ENCODE measurements at regions not wholly inside any gene's neighbourhood (a gene's known extent, or its start where the extent isn't known, plus 50 kb on each side); places are given as distances from the start of the nearest gene placed in this dataset.
"Not testable (repeated sequence)": the region's sequence is repeated elsewhere in the genome, so short reads cannot be mapped to it uniquely, and the experiment has no call there.

DNA sequence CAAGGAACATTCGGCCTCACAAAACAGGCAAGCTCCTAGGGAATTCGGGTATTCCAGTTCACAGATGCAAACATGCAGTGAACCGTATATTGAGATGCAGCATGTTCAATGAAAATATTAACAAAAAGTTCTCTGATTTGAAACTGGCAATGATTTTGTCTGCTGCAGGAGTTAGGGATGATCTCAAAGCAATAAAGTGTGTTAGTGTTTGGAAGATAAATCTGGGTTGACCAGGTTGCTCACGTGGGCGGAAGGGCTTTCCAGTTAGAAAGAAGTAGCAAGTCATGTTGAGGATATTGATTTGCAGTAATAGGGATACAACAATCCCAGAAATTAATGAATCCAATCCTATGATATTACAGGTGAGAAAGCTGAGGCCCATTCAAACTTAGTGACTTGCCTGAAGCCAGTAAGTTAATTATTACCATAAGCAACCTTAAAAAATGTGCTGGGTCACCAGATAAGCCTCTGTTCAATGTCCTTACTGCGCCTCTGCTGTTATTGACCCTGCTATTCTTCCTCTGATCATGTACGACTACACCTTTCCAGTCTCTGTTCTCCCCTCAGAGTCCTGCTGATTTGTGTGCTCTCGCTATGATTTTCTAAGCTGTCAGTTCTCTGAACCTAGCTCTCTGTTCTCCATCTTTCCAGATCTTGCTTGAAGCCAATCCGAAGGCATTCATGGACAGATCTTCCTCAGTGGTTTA is 370.8 kb downstream of the DSEL start:
- FAIRE-seq, result no peak
- no peak for DNase-seq (ENCODE audit: insufficient read length, low spot score)

DNA sequence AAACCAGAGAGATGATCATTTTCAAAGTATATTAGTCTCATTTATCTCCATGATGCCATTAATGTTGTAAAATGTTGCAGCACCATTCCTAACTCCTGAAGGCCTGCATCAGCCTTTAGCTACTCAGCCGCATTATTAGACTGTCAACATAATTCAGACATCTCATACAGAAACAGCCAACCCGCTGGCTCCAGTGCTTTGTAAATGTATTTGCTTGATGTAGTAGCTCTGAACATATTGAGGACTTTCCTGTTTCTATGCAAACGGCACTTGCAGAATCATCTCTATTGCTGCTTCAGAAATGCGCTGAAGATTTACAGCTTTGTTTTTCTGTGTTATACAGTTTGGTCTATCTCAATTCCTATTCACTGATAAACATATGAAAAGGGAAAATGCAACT is 372.2 kb downstream of the DSEL start:
- DNase-seq (ENCODE audit: insufficient read length, low spot score), result no peak
- FAIRE-seq, result no peak

DNA sequence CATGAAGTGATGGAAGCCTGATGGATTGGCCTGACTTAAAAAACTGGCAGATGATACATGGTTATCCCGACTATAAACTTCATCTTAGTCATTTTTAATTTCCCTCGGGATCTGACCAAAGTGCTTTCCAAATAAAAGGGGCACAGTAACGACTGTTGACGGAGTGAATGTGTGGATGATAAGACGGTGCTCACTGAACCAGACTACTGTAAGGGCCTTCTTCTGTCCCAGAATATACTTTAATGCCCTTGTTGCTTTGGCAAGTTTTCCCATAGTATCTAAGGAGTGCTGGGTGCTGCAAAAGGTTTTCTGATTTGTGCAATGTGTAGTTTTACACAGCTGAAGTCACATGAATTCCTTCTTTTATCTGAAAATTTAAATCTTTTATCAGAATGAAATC is 373.5 kb downstream of the DSEL start:
- no peak for FAIRE-seq
- no peak for DNase-seq (ENCODE audit: insufficient read length, low spot score)

DNA sequence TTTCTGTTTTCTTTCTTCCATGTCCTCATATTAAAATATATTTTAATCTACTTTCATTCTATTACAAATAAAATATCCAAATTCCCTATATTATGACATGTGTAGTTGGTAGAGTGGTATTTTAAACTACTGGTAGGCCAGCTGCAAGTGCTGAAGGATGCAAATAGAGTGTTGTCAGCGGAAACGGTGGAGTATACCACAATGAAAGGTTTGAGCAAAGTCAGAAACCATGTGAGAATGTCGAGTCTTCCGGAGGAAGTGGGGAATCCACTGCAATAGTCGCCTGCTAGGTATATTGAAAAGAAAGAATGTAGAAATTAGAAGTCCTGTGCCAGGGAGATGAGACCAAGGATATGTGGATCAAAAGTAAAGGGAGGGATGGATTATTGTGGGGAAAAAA is 373.9 kb downstream of the DSEL start:
- no peak for DNase-seq (ENCODE audit: insufficient read length, low spot score)
- no peak for FAIRE-seq

DNA sequence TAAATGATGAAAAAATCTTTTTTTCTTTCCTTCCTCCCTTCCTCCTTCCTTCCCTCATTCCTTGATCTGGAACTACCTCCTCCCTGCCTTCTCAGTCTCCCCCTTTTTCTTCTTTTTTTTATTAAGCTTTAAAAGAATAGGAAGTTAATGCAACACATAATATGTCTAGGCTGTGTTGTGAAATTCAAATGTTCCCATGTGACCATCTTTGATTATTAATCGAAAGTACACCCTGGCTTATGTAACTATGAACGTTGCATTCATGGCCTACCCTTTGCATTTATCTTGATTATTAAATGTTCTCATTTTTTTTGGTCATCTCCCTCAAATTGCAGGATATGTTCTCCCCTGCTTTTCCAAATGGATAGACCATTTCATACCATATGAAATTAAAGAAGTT is 376.0 kb downstream of the DSEL start:
- DNase-seq (ENCODE audit: insufficient read length, low spot score) (no peak), FAIRE-seq (no peak)

DNA sequence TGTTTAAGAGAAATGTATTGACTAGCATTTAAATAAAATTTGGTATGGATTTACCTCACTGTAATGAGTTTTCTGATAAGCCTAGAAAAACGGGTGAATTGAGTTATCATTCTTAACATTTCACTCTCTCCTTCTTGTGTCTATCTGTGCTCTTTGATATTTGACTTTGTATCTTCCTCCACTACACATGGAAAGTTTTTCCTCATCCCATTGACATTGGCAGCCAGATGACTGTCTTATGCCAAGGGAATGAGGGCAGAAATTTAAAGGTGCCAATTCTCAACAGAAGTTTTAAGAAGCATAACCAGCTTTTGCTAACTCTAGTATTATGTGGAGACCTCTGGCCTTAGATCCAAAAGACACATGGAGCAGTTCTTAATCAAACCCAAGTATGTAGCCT is 376.6 kb downstream of the DSEL start:
- no peak for DNase-seq (ENCODE audit: insufficient read length, low spot score)

DNA sequence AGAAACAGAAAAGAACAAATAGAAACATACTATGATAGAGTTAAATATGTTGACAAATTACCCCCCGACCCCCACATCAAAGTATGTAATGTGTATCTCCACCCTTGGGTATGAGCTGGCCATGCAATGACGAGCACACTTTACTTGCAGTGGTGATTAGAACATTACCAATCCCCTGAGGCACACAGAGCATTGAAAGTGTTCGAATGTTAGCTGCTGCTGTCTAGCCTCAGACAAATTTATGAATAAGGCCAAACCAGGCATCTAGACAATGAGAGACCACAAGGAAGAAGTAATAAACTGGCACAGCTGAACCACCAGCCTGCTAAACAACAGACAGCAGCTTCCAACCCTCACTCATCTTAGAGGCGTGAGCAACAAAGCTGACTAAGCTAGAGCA is 380.5 kb downstream of the DSEL start:
- FAIRE-seq, result no peak
- no peak for DNase-seq (ENCODE audit: insufficient read length, low spot score)

More for the DNA sequence above, 376.6 kb downstream of the DSEL start:
- no peak for FAIRE-seq

DNA sequence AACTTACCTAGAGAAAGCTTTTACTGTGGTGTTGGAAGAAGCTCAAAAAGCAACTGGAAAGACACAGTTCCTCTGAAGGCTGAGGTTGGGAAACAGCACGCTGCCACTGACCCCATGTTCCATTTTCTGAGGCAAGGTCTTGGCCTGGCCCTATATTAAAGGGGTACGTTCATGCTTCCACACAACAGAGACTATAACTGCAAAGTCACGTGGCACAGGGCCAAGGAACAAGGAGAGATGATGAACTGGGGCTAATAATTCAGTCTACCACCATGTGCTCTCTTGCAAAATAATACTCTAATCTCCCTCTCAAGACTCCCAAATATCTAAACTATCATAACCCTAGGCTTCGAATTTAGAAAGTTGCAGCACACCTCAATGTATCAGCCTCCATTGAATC is 381.6 kb downstream of the DSEL start:
- no peak for DNase-seq (ENCODE audit: insufficient read length, low spot score)
- no peak for FAIRE-seq

DNA sequence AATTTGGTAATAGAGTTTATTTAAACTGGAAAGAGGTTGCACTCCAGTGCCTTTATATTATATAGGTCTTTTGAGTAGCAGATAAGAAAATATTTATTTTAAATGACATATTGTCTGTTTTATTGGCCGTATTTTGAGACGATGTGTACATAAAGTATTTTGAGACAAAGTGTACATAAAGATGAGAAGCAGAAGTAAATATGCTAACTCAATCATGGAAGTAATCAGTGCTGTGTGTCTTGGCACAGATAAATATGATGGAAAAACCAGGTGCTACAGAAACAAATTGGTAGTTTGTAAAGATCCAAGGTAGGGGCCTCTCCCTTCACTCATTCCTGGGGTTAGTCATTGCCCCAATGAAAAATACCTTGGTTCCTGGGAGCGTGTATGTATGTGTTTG is 382.9 kb downstream of the DSEL start:
- DNase-seq (ENCODE audit: insufficient read length, low spot score), result no peak
- FAIRE-seq, result no peak

DNA sequence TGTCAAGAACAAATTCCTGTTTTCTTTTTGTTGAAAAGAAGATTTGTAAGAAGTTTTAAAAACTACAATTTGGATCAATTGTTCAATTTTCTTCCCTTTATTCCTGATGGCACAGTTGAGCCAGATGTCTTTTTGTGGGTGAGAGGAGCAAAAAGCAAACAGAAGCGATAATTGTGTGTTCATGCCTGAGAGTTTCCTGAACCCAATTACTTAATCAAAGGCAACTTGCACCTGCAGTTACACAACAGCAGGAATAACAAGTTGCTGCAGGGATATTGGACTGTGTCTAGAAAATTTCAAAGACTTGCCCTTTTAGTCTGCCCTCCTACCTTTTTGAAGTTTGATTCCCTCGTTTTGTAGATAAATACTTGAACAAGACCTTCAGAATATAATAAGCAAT is 383.6 kb downstream of the DSEL start:
- FAIRE-seq (no peak), DNase-seq (ENCODE audit: insufficient read length, low spot score) (no peak)

DNA sequence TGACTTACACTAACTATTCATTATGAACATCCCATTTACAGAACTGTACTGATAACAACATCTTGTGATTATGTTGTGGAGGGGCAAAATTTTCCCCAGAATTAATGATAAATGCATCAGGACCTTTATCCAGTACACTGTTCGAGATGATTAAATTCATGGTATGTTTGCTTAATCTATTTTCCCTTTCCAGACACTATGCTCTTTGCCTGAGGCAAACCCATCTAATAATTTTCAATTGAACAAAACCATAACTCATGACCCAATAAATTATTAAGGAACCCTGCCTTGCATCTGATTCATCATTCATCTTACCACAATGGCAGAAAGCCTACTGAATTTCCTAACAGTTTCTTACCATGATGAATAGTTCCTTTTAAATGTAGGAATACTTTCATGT is 385.0 kb downstream of the DSEL start:
- DNase-seq (ENCODE audit: insufficient read length, low spot score) (no peak), FAIRE-seq (no peak)

DNA sequence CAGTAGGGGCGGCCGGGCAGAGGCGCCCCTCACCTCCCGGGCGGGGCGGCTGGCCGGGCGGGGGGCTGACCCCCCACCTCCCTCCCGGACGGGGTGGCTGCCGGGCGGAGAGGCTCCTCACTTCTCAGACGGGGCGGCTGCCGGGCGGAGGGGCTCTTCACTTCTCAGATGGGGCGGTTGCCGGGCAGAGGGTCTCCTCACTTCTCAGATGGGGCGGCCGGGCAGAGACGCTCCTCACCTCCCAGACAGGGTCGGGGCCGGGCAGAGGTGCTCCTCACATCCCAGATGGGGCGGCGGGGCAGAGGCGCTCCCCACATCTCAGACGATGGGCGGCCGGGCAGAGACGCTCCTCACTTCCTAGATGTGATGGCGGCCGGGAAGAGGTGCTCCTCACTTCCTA is 389.8 kb downstream of the DSEL start:
- not testable (repeated sequence) for DNase-seq (ENCODE audit: insufficient read length, low spot score); FAIRE-seq

DNA sequence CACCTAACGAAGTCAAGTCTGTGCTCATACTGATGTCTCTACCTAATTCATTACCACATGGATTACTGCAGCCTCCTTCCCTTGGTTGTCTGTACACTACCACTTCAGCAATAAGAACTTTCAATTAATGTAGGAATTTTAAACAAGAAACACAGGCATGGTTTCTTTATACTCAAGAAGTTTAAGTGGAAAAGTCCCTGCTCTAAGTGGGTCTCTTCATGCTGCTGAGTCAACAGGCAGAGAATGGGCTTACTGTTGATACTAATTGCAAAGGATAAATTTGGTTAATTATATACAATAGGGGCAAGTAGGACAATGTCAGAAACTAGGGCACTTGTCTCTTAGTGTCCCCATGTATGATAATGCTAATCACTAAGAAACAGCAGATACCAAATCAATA is 392.6 kb downstream of the DSEL start:
- no peak for DNase-seq (ENCODE audit: insufficient read length, low spot score)
- FAIRE-seq, result no peak

DNA sequence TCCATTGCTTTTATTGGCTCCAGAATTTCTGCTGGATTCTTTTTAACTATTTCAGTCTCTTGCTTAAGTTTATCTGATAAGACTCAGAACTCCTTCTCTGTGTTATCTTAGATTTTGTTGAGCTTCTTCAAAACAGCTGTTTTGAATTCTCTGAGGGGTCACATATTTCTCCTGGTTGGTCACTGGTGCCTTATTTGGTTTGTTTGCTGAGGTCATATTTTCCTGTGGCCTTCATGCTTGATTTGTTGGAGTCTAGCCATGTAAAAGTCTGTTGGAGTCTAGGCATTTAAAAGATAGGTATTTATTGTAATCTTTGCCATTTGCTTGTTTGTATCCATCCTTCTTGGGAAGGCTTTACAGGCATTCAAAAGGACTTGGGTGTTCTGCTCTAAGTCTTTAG is 398.7 kb downstream of the DSEL start:
- no peak for FAIRE-seq

DNA sequence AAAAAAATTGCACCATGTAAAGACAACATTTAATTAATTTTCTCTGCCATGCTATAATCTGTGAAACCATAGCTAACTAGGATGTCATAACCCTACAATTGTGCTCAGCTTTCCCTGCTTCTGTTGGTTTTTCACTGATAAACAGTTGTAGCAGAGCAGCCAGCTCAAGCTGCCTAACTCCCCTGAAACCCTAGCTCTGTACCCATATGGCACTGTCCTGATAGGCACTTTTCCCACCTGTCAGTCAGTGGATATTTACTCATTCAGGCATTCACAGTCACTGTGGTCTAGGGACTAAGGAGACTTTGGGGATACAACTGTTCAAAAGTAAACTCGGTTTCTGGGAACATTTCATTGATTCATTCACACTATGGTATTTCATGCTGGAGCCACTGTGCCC is 407.0 kb downstream of the DSEL start:
- FAIRE-seq, result no peak
- DNase-seq (ENCODE audit: insufficient read length, low spot score), result no peak

More for the DNA sequence above, 398.7 kb downstream of the DSEL start:
- DNase-seq (ENCODE audit: insufficient read length, low spot score), result no peak

DNA sequence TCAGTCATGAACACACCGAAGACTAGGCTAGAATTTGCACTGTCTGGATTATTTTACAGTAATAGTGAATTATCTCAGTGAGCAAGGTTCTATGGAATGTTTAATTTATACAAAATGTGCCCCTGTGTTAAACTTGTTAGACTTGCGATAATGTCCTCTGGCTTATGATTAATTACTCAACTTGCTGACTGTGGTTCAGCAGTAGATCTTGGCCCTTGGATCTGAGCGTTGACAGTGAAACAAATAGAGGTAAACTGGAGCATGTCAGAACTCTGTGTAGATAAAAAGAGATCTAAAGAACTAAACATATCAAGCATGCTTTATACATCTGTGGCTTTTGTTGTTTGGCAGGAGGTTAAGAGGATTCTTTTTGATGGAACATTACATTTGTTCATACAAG is 407.6 kb downstream of the DSEL start:
- FAIRE-seq (no peak), DNase-seq (ENCODE audit: insufficient read length, low spot score) (no peak)

DNA sequence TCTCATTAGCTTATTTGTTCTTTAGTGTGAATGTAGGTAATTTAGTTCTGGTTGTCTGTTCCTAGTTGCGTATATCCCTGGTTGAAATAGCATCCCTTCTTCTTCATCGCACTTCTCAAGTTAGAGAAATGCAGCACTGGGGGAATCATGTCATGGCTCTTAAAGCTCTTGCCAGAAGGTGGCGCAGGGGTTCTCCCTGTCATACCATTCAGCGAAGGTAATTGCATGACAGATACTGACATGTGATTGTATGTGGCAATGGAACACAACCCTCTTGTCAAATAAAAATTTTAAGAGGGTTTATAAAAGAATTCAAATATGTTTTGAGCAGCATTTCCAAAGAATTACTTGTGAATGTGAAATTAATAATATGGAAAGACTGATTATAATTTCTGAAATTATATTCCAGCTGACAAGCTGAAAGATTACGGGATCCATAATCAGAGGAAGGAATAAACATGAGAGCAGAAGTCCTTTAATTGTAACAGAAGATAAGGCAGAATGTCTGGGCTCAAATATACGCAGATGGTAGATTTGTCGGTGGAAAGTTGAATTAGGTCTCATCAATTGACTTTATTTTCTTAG is 411.7 kb downstream of the DSEL start:
- DNase-seq (ENCODE audit: insufficient read length, low spot score) (peak; percentile 2), FAIRE-seq (no peak)

DNA sequence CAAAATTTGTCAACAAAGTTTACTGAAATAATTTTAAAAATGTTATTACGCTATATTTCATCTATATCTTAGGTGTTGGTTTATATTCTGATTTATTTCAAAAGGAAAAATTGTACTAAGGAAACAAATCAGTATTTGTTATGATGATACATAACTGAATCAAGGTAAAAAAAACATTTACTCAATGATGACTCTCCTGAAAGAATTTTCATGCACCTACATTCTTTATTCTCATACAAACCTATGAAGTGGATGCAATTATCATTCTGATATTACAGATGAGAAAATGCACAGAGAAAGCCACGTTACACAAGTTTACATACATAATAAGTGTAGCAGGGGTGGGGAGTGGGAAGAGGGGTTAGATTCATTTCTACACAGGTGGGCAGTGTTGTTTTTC is 422.4 kb downstream of the DSEL start:
- no peak for DNase-seq (ENCODE audit: insufficient read length, low spot score)
- no peak for FAIRE-seq

DNA sequence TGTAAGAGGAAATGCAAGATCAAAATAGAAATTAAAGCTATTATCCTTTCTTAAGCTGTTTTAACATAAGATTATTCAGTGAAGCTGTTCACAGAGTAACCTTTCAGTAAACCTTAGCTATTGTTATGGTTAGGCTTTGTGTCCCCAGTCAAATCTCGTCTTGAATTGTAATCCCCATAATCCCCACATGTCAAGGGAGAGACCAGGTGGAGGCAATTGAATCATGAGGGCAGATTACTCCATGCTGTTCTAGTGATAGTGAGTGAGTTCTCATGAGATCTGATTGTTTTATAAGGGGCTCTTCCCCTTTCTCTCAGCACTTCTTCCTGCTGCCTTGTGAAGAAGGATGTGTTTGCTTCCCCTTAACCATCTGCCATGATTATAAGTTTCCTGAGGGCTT is 424.4 kb downstream of the DSEL start:
- FAIRE-seq, result no peak

DNA sequence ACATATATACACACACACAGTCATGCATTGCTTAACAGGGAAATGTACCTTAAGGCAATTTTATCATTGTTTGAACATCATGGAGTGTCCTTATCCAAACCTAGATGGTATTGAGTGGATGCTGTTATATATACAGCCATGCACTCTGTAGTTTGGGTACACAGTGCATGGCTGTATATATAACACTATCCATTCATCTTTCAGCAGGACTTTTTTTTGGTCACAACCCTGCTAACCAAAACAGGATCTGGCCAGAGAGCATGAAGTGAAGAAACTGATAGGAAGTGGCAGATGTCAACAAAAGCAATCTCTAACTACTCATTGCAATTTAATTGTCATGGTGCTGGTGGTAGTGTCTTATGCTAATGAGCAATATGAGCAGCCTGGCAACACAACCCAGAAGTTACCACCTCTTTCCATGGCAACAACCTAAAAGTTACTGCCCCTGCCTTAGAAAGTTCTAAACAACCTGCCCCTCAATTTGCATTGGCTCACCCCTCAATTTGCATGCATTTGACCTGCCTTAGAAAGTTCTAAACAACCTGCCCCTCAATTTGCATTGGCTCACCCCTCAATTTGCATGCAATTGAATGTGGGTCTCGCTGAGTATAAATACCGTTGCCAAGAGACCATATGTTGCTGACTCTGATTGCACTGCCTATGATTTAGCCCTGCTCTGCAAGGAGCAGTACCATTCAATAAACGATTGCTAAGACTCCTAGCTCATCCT is 434.9 kb downstream of the DSEL start:
- no peak for DNase-seq (ENCODE audit: insufficient read length, low spot score)
- no peak for FAIRE-seq

More for the DNA sequence above, 424.4 kb downstream of the DSEL start:
- DNase-seq (ENCODE audit: insufficient read length, low spot score), result no peak

DNA sequence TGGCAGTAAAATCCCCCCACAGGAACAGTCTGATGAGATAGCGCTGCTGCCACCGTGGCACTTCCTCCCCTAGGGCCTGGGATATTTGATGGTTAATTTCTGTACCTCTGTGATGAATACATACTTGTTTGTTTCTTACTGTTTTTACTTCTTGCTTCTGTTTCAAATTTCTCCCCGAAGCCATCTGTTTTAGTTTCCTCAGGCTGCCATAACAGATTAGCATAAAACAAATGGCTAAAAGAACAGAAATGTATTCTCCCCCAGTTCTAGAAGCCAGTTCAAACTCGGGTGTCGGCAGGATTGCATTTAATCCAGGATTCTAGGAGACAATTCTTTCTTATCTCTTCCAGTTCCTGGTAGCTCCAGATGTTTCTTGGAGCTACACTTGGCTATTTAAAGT is 435.9 kb downstream of the DSEL start:
- FAIRE-seq (no peak), DNase-seq (ENCODE audit: insufficient read length, low spot score) (no peak)

DNA sequence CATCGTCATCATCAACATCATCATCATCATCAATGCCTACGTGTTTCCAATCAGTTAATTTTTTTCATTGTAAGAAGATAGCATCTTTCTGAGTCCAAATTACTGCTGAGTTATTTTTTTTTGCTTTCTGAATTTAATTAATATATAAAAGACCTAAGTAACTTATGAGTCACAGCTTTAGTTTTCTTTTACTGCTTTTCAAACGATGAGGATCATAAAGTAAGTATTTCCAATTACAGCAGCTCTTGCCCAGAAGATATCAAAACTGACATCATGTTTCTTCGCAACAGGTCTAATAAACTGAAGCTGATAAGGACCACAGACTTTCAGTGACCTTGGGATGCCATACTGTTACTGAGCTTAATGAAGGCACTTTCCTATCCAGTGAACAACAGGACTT is 442.2 kb downstream of the DSEL start:
- no peak for FAIRE-seq
- no peak for DNase-seq (ENCODE audit: insufficient read length, low spot score)
